ENCODE measurements at regions not wholly inside any gene's neighbourhood (a gene's known extent, or its start where the extent isn't known, plus 50 kb on each side); places are given as distances from the start of the nearest gene placed in this dataset.
"Not testable (repeated sequence)": the region's sequence is repeated elsewhere in the genome, so short reads cannot be mapped to it uniquely, and the experiment has no call there.

- H3K27ac ChIP-seq (ENCODE audit: low read depth, low read length); H3K4me1 ChIP-seq (ENCODE audit: insufficient read depth, low read length); H3K4me3 ChIP-seq (ENCODE audit: low read length); H3K9ac ChIP-seq (ENCODE audit: low read depth, low read length); H3K36me3 ChIP-seq (ENCODE audit: insufficient read depth, low read length); H3K27me3 ChIP-seq (ENCODE audit: insufficient read depth, low read length): not testable (repeated sequence)
- H3K9me3 ChIP-seq (ENCODE audit: insufficient read depth, low read depth, low read length), result peaks cover 24% of the 10 kb centered on the region
- WGBS, result no CpG with 5 or more reads among the region's 2 CpGs
Measured at GRCh38 chr22:16090991-16091390, 401.2 kb downstream of the POTEH start.

- not testable (repeated sequence) for H3K27ac ChIP-seq (ENCODE audit: low read depth, low read length); H3K27me3 ChIP-seq (ENCODE audit: insufficient read depth, low read length); H3K9ac ChIP-seq (ENCODE audit: low read depth, low read length); H3K4me3 ChIP-seq (ENCODE audit: low read length); H3K36me3 ChIP-seq (ENCODE audit: insufficient read depth, low read length); H3K4me1 ChIP-seq (ENCODE audit: insufficient read depth, low read length)
- 57% methylated on average over 1 of the region's 3 CpGs for WGBS
- peaks cover 33% of the 10 kb centered on the region for H3K9me3 ChIP-seq (ENCODE audit: insufficient read depth, low read depth, low read length)
Measured at GRCh38 chr22:16105121-16105520, 415.3 kb downstream of the POTEH start.

GRCh38 chr22:16131456-16131855 is 441.6 kb downstream of the POTEH start:
- 92% methylated on average over 18 of the region's 19 CpGs for WGBS

DNA sequence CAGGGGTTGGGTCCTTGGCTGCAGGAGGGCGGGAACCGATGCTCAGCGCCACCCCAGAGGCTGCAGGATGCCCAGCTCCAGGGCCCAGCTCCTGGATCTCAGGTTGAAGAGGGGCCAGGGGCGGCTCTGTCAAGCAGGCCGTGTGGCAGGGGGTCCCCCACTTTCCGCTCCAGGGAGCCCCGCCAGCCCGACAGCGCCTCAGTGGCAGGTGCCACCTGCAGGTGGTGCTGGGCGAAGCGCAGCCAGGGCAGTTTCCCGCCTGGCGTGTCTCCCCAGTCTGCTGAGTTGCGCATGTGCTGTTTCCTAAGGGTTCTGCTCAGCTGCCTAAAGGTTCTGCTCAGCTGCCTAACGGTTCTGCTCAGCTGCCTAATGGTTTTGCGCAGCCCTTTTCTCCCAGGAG is 442.1 kb downstream of the POTEH start:
- no peak overlapping the region for H3K9ac ChIP-seq (ENCODE audit: low read depth, low read length)
- no peaks in the 10 kb centered on the region for H3K4me1 ChIP-seq (ENCODE audit: insufficient read depth, low read length)
- no peaks in the 10 kb centered on the region for H3K36me3 ChIP-seq (ENCODE audit: insufficient read depth, low read length)
- peaks cover 29% of the 10 kb centered on the region; the same call in 1 of the 2 replicates for H3K9me3 ChIP-seq (ENCODE audit: insufficient read depth, low read depth, low read length)
- H3K4me3 ChIP-seq (ENCODE audit: low read length), result no peak overlapping the region
- WGBS, result 91% methylated on average over 16 of the region's 16 CpGs
- no peak overlapping the region for H3K27ac ChIP-seq (ENCODE audit: low read depth, low read length)
- no peaks in the 10 kb centered on the region for H3K27me3 ChIP-seq (ENCODE audit: insufficient read depth, low read length)

More at GRCh38 chr22:16131456-16131855, 441.6 kb downstream of the POTEH start:
- H3K27me3 ChIP-seq (ENCODE audit: insufficient read depth, low read length); H3K36me3 ChIP-seq (ENCODE audit: insufficient read depth, low read length); H3K9ac ChIP-seq (ENCODE audit: low read depth, low read length); H3K4me1 ChIP-seq (ENCODE audit: insufficient read depth, low read length); H3K27ac ChIP-seq (ENCODE audit: low read depth, low read length); H3K4me3 ChIP-seq (ENCODE audit: low read length): not testable (repeated sequence)
- peaks cover 29% of the 10 kb centered on the region; the same call in 1 of the 2 replicates for H3K9me3 ChIP-seq (ENCODE audit: insufficient read depth, low read depth, low read length)

DNA sequence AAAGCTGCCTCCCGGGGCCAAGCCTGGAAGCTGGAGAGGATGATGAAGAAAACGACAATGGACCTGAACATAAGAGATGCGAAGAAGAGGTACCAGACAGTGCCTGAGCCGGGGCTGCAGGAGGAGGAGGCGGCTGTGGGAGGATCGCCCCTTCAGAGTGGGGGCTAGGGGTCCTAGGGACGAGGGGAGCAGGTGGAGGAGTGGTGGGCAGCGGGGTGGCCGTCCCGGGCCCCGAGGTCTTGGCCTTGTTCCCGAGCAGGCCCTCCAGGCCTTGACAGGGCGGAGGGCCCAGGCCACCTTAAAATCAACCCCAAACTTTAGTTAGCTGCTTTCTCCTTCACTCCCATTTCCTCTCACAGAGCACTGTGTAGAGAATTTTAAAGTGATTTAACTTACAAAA is 442.8 kb downstream of the POTEH start:
- H3K36me3 ChIP-seq (ENCODE audit: insufficient read depth, low read length); H3K27me3 ChIP-seq (ENCODE audit: insufficient read depth, low read length); H3K4me3 ChIP-seq (ENCODE audit: low read length); H3K4me1 ChIP-seq (ENCODE audit: insufficient read depth, low read length); H3K9ac ChIP-seq (ENCODE audit: low read depth, low read length); H3K27ac ChIP-seq (ENCODE audit: low read depth, low read length): not testable (repeated sequence)
- H3K9me3 ChIP-seq (ENCODE audit: insufficient read depth, low read depth, low read length), result peaks cover 29% of the 10 kb centered on the region; the same call in 1 of the 2 replicates
- WGBS, result 87% methylated on average over 13 of the region's 13 CpGs

GRCh38 chr22:16146101-16146500 is 446.5 kb downstream of the CCT8L2 start:
- WGBS, result 89% methylated on average over 5 of the region's 5 CpGs
- not testable (repeated sequence) for H3K9ac ChIP-seq (ENCODE audit: low read depth, low read length); H3K4me1 ChIP-seq (ENCODE audit: insufficient read depth, low read length); H3K4me3 ChIP-seq (ENCODE audit: low read length); H3K36me3 ChIP-seq (ENCODE audit: insufficient read depth, low read length); H3K27me3 ChIP-seq (ENCODE audit: insufficient read depth, low read length); H3K27ac ChIP-seq (ENCODE audit: low read depth, low read length)
- peaks cover 36% of the 10 kb centered on the region for H3K9me3 ChIP-seq (ENCODE audit: insufficient read depth, low read depth, low read length)

GRCh38 chr22:16146916-16147315 is 445.7 kb downstream of the CCT8L2 start:
- peaks cover 32% of the 10 kb centered on the region for H3K9me3 ChIP-seq (ENCODE audit: insufficient read depth, low read depth, low read length)
- not testable (repeated sequence) for H3K27me3 ChIP-seq (ENCODE audit: insufficient read depth, low read length); H3K9ac ChIP-seq (ENCODE audit: low read depth, low read length); H3K27ac ChIP-seq (ENCODE audit: low read depth, low read length); H3K36me3 ChIP-seq (ENCODE audit: insufficient read depth, low read length); H3K4me1 ChIP-seq (ENCODE audit: insufficient read depth, low read length); H3K4me3 ChIP-seq (ENCODE audit: low read length)
- WGBS, result 53% methylated on average over 2 of the region's 2 CpGs

GRCh38 chr22:16177287-16177686 is 415.3 kb downstream of the CCT8L2 start:
- H3K27me3 ChIP-seq (ENCODE audit: insufficient read depth, low read length); H3K9ac ChIP-seq (ENCODE audit: low read depth, low read length); H3K4me1 ChIP-seq (ENCODE audit: insufficient read depth, low read length); H3K4me3 ChIP-seq (ENCODE audit: low read length); H3K36me3 ChIP-seq (ENCODE audit: insufficient read depth, low read length); H3K27ac ChIP-seq (ENCODE audit: low read depth, low read length): not testable (repeated sequence)
- H3K9me3 ChIP-seq (ENCODE audit: insufficient read depth, low read depth, low read length), result peaks cover 63% of the 10 kb centered on the region
- 94% methylated on average over 2 of the region's 2 CpGs for WGBS

DNA sequence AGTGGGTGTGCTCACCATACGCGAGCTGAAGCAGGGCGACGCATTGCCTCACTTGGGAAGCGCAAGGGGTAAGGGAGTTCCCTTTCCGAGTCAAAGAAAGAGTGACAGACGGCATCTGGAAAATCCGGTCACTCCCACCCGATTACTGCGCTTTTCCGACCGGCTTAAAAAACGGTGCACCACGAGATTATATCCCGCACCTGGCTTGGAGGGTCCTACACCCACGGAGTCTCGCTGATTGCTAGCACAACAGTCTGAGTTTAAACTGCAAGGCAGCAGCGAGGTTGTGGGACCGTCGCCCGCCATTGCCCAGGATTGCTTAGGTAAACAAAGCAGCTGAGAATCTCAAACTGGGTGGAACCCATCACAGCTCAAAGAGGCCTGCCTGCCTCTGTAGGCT is 408.7 kb downstream of the CCT8L2 start:
- not testable (repeated sequence) for H3K36me3 ChIP-seq (ENCODE audit: insufficient read depth, low read length); H3K27me3 ChIP-seq (ENCODE audit: insufficient read depth, low read length); H3K9ac ChIP-seq (ENCODE audit: low read depth, low read length); H3K4me3 ChIP-seq (ENCODE audit: low read length); H3K4me1 ChIP-seq (ENCODE audit: insufficient read depth, low read length); H3K27ac ChIP-seq (ENCODE audit: low read depth, low read length)
- H3K9me3 ChIP-seq (ENCODE audit: insufficient read depth, low read depth, low read length), result peaks cover 36% of the 10 kb centered on the region
- 91% methylated on average over 21 of the region's 21 CpGs for WGBS

Data from HUES64 (cell line).